GM18907 (cell line): ENCODE measurements at regions not wholly inside any gene's neighbourhood (a gene's known extent, or its start where the extent isn't known, plus 50 kb on each side); places are given as distances from the start of the nearest gene placed in this dataset.
"Not testable (repeated sequence)": the region's sequence is repeated elsewhere in the genome, so short reads cannot be mapped to it uniquely, and the experiment has no call there.

ENCODE experiments used
- ATAC-seq: cut with Tn5 transposase; IDR thresholded peaks from one replicate; pipeline ENCODE4 v1.9.1; 2021; ENCODE audit warnings: mild to moderate bottlenecking, moderate library complexity; ENCODE audit not compliant: unreplicated experiment

DNA sequence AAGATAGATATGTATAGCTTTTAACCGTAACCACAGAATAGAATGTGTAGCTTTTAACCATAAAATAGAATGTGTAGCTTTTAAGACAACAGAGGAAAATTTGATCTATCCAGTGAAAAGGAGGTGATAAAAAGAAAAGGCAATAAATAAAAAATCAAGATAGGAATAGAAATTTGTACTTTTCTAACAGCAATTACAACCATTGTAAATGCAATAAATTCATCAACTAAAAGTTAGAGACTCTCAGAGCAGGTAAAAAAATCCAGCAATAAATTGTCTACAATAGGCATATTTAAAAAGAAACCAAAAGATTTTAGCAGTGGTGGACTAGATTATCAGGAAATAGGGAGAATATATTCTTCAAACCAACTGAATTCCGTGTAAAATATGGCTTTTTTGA is 63.8 kb upstream of the ABHD2 start:
- ATAC-seq: no peak

DNA sequence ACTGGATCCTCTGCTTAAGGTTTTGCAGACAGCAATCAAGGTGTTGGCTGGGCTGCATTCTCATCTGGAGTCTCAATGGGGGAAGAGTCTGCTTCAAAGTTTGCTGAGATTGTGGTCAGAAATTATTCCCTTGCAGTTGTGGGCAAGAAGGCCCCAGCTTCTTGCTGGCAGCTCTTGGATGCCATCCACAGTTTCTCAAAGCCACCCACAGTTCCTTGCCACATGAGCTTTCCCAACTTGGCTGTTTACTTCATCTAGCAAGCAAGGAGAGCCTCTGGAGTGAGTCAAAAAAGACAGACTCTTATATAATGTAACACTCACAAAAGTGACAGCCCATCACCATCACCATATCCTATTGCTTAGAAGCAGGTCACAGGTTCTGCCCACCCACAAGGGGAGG is 62.1 kb upstream of the ABHD2 start:
- no peak for ATAC-seq

DNA sequence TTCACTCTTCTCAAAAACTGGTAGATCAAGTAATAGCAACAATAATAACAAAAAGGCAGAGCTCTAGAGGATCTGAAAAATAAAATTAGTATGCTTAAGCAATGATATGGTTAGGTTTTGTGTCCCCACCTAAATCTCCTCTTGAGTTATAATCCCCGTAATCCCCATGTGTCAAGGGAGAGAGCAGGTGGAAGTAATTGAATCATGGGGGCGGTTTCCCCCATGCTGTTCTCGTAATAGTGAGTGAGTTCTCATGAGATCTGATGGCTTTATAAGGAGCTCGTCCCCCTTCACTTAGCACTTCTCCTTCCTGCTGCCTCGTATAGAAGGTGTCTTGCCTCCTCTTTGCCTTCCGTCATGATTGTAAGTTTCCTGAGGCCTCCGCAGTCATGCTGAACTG is 60.2 kb upstream of the ABHD2 start:
- ATAC-seq: no peak

DNA sequence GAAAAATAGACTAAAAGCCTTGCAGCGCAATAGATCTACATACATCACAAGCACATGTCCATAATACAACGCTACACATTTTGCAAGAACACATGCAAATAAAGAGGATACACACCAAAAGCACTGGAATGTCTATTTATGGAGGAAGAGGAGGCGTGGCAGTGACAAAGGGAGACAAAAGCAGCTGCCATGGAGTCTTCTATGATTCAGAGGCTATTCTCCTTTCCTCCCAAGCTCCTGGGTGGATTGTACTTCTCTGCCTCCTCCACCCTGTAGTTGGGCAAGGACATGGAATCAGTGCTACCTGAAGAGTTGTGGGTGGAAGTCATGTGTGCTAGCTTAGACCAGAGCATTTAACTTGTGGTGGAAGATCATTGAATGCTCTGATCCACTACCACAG is 57.9 kb upstream of the ABHD2 start:
- no peak for ATAC-seq

DNA sequence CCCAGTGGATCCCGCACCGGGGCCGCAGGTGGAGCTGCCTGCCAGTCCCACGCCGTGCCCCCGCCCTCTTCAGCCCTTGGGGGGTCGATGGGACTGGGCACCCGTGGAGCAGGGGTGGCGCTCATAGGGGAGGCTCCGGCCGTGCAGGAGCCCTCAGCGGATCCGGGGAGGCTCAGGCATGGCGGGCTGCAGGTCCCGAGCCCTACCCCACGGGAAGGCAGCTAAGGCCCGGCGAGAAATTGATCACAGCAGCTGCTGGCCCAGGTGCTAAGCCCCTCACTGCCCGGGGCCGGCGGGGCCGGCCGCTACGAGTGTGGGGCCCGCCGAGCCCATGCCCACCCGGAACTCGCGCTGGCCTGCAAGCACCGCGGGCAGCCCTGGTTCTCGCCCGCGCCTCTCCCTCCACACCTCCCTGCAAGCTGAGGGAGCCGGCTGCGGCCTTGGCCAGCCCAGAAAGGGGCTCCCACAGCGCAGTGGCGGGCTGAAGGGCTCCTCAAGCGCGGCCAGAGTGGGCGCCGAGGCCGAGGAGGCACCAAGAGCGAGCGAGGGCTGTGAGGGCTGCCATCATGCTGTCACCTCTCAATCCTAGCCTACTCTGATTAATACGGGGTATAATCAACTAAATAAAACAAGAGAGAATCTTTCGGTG is 56.5 kb upstream of the ABHD2 start:
- ATAC-seq: not testable (repeated sequence)

DNA sequence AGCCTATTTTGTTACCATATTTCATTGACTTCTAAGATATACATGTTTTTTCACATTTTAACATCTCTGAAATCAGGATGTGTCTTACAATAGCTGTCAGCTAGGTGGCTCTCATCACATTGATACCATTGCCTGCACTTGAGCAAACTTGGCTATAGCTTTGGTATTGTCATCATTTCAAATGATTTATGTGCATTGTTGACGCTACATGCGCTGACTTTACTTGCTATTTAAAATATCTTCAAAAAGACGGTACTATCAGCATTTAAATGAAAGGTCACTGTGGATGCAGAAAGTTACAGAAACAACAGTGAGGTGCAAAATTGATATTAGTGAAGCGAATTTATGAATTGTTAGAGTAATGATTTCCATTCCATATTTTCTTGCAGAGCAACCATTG is 54.0 kb upstream of the ABHD2 start:
- ATAC-seq: no peak

DNA sequence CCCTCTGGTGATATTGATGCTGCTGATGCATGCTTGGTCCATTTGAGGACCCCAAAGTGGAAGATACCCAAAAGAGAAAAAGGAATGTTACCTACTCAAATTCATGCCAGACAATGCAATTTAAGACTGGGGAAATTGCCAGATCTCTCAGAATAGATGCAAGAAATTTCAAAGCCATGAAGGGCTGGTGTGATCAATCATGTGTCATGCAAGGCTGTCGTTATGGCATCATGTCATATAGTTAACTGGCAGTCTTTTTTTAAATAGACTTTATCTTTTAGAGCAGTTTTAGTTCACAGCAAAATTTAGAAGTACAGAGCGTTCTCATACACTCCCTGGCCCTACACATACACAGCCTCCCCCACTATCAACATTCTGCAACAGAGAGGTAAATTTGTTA is 53.1 kb upstream of the ABHD2 start:
- ATAC-seq: no peak

DNA sequence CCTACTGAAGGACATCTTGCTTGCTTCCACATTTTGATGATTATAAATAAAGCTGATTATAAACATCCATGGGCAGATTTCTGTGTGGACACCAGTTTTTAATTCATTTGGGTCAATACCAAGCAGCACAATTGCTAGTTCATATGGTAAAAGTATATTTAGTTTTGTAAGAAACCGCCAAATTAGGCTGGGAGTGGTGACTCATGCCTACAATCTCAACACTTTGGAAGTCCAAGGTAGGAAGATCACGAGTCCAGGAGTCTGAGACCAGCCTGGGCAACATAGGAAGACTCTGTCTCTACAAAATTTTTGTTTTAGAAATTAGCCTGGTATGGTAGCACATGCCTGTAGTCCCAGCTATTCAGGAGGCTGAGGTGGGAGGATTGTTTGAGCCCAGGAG is 52.6 kb upstream of the ABHD2 start:
- no peak for ATAC-seq

DNA sequence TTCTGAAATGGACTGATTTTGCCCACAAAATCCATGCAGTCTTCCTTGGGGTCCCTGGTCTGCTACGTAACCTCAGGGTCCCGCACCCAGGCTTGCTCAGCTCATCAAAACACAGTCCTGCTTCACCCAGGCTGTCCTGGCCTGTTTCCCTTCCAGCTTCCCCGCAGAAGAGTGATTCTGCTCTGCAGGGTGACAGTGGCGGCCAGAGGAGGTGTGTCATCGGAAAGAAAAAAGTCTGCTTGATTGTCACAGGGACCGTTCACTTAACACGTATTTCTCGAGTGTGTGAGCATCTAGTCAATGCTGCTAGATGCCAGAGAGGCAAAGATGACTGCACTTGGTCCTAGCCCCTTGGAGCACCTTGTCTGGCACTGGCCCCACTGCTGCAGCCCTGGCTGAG is 50.1 kb upstream of the ABHD2 start:
- no peak for ATAC-seq
